Retinal pigment epithelial cell (primary cell): ENCODE measurements at regions not wholly inside any gene's neighbourhood (a gene's known extent, or its start where the extent isn't known, plus 50 kb on each side); places are given as distances from the start of the nearest gene placed in this dataset.
"Not testable (repeated sequence)": the region's sequence is repeated elsewhere in the genome, so short reads cannot be mapped to it uniquely, and the experiment has no call there.

ENCODE experiments used
- DNase-seq: peaks from one replicate; pipeline ENCODE4 v3.0.0-alpha.2; 2010; ENCODE audit warnings: low read depth
- H3K4me3 ChIP-seq: 2 replicates; pipeline ENCODE4 v1.5.1; 2011; ENCODE audit warnings: mild to moderate bottlenecking, low read length, control low read depth, moderate library complexity
- CTCF ChIP-seq: conservative IDR thresholded peaks from 2 replicates; pipeline ENCODE4 v1.5.1; 2011; ENCODE audit warnings: low read depth, low read length, control low read depth, inconsistent platforms

- no peak for TF ChIP-seq CTCF
- H3K4me3 ChIP-seq, result no peak overlapping the region
- DNase-seq, result no peak
These were observed 319.4 kb downstream of the CD109 start for GRCh38 chr6:74015427-74015826.

GRCh38 chr6:74000666-74001490 lies 304.9 kb downstream of the CD109 start:
- DNase-seq, result no peak
- H3K4me3 ChIP-seq, result no peak overlapping the region
- TF ChIP-seq CTCF, result no peak

GRCh38 chr6:73990609-73991238 lies 294.7 kb downstream of the CD109 start:
- DNase-seq, result not testable (repeated sequence)

GRCh38 chr6:73989428-73989827 lies 293.4 kb downstream of the CD109 start:
- DNase-seq, result no peak
- no peak overlapping the region for H3K4me3 ChIP-seq
- TF ChIP-seq CTCF, result no peak

More at GRCh38 chr6:73990609-73991238, 294.7 kb downstream of the CD109 start:
- H3K4me3 ChIP-seq, result not testable (repeated sequence)

- H3K4me3 ChIP-seq, result no peak overlapping the region
- TF ChIP-seq CTCF, result peak; percentile 41
- no peak for DNase-seq
These were observed 289.9 kb downstream of the CD109 start for GRCh38 chr6:73985891-73986290.

- TF ChIP-seq CTCF, result no peak
- H3K4me3 ChIP-seq, result no peak overlapping the region
- DNase-seq, result no peak
These were observed 288.7 kb downstream of the CD109 start for GRCh38 chr6:73984571-73985210.

- no peak for TF ChIP-seq CTCF
These were observed 287.4 kb downstream of the CD109 start for GRCh38 chr6:73983367-73983766.

More at GRCh38 chr6:73983367-73983766, 287.4 kb downstream of the CD109 start:
- no peak overlapping the region for H3K4me3 ChIP-seq
- DNase-seq, result no peak
